Neural cell (in vitro differentiated cells): ENCODE measurements at regions not wholly inside any gene's neighbourhood (a gene's known extent, or its start where the extent isn't known, plus 50 kb on each side); places are given as distances from the start of the nearest gene placed in this dataset.

Experiments used
- RAD21 ChIP-seq: fragments of 450-650 bp; conservative IDR thresholded peaks from 2 replicates; pipeline ENCODE4 v1.6.1; 2014; ENCODE audit warnings: antibody characterized with exemption, mild to moderate bottlenecking, moderate library complexity
- TF ChIP-seq, protein P1 (sequence below): fragments of 450-650 bp; IDR thresholded peaks from 2 replicates; pipeline ENCODE4 v1.5.1; 2014; ENCODE audit warnings: antibody characterized with exemption, mild to moderate bottlenecking, moderate library complexity; ENCODE audit not compliant: poor library complexity, severe bottlenecking

- TF ChIP-seq, protein P1, sequence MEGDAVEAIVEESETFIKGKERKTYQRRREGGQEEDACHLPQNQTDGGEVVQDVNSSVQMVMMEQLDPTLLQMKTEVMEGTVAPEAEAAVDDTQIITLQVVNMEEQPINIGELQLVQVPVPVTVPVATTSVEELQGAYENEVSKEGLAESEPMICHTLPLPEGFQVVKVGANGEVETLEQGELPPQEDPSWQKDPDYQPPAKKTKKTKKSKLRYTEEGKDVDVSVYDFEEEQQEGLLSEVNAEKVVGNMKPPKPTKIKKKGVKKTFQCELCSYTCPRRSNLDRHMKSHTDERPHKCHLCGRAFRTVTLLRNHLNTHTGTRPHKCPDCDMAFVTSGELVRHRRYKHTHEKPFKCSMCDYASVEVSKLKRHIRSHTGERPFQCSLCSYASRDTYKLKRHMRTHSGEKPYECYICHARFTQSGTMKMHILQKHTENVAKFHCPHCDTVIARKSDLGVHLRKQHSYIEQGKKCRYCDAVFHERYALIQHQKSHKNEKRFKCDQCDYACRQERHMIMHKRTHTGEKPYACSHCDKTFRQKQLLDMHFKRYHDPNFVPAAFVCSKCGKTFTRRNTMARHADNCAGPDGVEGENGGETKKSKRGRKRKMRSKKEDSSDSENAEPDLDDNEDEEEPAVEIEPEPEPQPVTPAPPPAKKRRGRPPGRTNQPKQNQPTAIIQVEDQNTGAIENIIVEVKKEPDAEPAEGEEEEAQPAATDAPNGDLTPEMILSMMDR, result no peak
- TF ChIP-seq RAD21, result no peak
Observed at GRCh38 chr3:96300743-96301142, 513.7 kb upstream of the EPHA6 start.
